Keratinocyte (primary cell): ENCODE measurements at regions not wholly inside any gene's neighbourhood (a gene's known extent, or its start where the extent isn't known, plus 50 kb on each side); places are given as distances from the start of the nearest gene placed in this dataset.

Experiments used
- EZH2 ChIP-seq: IDR thresholded peaks from one replicate; pipeline ENCODE4 v1.6.1; 2012; ENCODE audit warnings: inconsistent platforms, mild to moderate bottlenecking, low read length, moderate library complexity
- TF ChIP-seq, protein P1 (sequence below), 3 experiments: IDR thresholded peaks in 1 of 3; conservative IDR thresholded peaks in 1 of 3; optimal IDR thresholded peaks in 1 of 3; 2 replicates in 2 of 3; 3 replicates in 1 of 3; pipeline versions ENCODE3 to v1.5.1; 2011; ENCODE audit warnings: low read length in 3 of 3, mild to moderate bottlenecking in 3 of 3, moderate library complexity in 2 of 3, control low read depth in 1 of 3, inconsistent platforms in 1 of 3; ENCODE audit not compliant: insufficient read depth in 2 of 3; ENCODE audit errors: extremely low read depth in 1 of 3

DNA sequence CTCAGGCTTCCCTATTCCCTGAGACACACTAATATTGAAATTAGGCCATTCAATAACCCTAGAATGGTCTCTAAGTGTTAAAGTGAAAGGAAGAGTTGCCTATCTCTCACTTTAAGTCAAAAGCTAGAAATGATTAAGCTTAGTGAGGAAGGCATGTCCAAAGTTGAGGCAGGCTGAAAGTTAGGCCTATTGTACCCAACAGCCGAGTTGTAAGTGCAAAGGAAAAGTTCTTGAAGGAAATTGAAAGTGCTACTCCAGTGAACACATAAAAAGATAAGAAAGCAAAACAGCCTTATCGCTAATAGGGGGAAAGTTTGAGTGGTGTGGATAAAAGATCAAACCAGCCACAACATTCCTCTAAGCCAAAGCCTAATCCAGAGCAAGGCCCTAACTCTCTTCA lies 117.9 kb upstream of the SPATA12 start:
- TF ChIP-seq, protein P1, sequence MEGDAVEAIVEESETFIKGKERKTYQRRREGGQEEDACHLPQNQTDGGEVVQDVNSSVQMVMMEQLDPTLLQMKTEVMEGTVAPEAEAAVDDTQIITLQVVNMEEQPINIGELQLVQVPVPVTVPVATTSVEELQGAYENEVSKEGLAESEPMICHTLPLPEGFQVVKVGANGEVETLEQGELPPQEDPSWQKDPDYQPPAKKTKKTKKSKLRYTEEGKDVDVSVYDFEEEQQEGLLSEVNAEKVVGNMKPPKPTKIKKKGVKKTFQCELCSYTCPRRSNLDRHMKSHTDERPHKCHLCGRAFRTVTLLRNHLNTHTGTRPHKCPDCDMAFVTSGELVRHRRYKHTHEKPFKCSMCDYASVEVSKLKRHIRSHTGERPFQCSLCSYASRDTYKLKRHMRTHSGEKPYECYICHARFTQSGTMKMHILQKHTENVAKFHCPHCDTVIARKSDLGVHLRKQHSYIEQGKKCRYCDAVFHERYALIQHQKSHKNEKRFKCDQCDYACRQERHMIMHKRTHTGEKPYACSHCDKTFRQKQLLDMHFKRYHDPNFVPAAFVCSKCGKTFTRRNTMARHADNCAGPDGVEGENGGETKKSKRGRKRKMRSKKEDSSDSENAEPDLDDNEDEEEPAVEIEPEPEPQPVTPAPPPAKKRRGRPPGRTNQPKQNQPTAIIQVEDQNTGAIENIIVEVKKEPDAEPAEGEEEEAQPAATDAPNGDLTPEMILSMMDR (optimal IDR thresholded peaks at IDR 0.05 in 1 of 3, IDR thresholded peaks at IDR 0.05 in 1 of 3, conservative IDR thresholded peaks at IDR 0.05 in 1 of 3; ENCODE audit: extremely low read depth in 1 of 3, insufficient read depth in 2 of 3, low read length in 3 of 3): no peak
- no peak for TF ChIP-seq EZH2
